Islet precursor cell (in vitro differentiated cells): ENCODE measurements at regions not wholly inside any gene's neighbourhood (a gene's known extent, or its start where the extent isn't known, plus 50 kb on each side); places are given as distances from the start of the nearest gene placed in this dataset.
"Not testable (repeated sequence)": the region's sequence is repeated elsewhere in the genome, so short reads cannot be mapped to it uniquely, and the experiment has no call there.

Experiments
- DNase-seq: peaks from one replicate; pipeline ENCODE4 v3.0.0-alpha.2; 2018

DNA sequence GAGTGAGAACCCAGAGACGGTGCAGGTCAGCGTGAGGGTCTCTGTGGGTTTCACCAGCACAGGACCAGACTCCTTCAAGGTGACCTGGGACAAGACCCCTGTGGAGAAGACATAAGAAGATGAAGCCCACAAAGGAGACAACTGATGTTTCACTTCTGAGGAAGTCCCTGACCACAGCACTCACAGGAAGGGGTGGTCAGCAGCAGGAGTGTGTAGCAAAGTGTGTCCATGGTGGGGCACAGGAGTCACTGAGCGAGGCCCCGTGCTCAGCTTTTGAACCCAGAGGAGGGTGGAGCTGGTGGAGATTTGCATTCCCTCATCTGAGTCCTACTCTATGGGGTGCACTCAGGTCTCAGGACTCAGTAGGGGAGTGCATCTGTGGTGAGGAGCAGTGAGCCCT lies 775.2 kb downstream of the TMEM121 start:
- not testable (repeated sequence) for DNase-seq

DNA sequence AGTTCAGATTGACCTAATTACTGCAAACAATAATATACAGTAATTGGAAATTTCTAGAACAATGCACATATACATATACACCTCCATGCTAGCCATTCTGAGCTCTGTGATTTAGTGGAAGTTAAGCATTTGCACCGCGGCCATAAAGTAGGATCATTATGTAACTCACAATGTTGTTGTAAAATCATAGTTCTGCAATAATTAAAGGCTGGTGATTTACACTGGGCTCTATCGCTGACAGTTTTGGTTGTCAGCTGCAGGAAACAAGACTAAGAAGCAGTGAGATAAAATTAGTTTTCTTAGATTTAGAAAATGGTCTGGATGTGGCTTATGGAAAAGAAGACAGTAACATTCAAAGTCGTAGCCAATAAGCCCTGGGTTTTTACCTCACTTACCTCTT lies 776.3 kb downstream of the TMEM121 start:
- no peak for DNase-seq

DNA sequence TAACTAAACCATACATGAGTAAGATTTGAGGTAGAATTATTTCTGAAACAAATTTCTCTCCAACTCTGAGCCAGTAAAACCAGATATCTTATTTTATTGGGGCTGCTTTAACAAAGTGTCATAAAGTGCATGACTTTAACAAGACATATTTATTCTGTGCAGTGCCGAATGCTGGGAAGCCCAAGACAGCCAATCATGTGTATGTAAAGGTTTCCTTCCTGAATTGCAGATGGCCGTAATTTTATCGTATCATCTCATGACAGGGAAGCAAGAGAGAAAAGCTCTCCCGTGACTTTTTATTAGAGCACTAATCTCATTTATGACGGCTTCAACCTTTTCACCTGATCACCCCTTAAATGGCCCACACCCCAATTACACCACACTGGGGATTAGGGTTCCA lies 777.9 kb downstream of the TMEM121 start:
- no peak for DNase-seq

DNA sequence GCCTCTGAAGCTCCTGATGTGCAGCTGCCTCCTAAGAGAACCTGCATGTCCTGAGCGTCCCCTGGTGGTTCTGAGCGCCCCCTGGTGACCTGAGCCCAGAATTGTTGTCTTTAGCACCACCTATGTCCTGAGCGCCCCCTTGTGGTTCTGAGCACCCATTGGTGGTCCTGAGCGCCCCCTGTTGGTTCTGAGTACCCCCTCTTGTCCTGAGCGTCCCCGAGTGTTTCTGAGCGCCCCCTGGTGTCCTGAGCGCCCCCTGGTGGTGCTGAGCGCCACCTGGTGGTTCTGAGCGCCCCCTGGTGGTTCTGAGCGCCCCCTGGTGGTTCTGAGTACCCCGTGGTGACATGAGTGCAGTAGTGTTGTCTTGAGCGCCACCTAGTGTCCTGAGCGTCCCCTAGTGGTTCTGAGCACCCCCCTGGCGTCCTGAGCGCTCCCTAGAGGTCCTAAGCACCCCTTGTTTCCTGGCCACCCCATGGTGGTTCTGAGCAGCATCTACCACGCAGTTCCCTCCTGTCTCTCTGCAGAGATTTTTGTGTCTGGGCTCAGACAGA lies 782.5 kb downstream of the TMEM121 start:
- no peak for DNase-seq

DNA sequence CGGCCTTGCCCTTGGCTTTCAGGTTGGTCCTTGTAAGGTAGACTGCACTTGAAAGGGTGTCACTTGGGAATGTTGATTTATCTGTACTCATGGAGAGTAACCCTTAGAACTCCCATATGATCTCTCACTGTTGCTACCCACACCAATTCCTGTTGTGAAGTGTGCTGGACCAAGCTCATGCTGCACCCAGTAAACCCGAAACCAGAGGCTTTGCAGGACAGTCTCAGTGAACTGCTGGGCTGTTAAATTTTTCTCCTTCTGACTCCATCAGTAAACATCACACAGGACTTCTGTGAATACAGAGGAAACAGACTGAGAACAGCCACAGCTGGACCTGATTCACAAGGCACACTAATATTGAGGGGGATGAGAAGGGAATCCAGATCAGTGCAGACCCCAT lies 783.0 kb downstream of the TMEM121 start:
- no peak for DNase-seq

DNA sequence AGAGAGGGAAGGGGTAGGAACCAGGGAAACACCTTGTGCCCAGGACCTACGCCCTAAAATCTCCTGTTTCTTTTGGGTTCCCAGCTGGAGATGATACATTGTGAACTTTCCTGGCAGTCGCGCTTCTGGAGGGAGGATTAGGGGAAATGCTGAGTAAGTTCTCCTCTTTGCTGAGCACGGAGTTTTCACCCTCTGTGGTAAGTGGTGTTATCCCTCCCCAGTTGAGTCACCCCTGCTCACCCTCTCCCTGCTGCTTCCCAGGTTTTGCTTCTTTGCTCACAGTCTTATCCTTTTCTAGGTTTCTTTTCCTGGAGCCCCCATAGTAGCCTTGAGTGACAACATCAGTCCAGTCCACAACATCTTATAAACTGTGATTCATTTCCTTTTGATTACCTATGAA lies 789.1 kb downstream of the TMEM121 start:
- no peak for DNase-seq

DNA sequence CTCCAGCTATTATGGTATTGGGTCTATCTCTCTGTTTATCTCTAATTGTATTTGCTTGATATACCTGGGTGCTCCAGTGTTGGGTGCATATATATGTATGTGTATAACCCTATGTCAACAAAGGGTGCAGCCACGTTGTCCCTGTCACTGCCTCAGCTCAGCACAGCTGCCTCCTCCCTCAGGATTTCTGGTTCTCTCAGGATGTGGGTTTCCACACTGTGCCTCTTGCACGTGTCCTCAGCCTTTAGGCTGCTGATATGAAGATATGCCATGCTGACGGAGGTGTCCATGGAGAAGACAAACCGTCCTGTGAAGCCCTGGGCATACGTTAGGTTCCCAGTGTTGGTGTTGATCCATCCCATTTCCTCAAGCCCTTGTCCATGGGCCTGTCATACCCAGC lies 791.2 kb downstream of the TMEM121 start:
- no peak for DNase-seq

DNA sequence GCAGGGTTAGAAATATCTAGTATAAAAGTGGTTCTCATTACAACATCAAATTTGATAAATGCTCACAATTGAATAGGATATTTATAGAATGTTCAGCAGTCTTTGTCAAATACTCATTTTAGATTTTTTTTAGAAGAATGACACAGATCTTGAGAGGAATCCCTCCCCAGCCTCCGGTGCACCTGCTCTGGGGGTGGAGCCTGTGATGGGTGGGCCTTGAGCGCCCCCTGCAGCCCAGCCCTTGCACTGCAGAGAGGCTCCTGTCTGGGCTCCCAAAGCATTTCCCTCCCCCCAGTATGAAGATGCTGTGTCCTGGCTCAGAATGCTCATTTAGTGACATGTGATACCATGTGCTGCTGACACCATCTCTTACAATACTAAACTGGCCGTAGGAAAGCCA lies 792.3 kb downstream of the TMEM121 start:
- no peak for DNase-seq

DNA sequence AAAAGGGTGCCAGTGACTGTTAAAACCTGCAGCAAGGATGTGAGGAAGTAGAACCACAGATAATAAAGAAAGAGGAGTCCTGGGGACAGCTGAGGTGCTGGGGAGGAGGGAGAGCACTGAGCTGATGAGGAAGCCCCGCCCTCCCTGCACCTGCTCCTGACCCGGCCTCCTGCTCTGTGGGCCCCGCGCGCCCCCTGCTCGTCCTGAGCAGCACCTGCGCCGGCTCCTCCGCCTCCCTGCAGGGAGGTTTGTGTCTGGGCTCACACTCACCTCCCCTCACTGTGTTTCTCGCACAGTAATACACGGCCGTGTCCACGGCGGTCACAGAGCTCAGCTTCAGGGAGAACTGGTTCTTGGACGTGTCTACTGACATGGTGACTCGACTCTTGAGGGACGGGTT lies 797.6 kb downstream of the TMEM121 start:
- not testable (repeated sequence) for DNase-seq

DNA sequence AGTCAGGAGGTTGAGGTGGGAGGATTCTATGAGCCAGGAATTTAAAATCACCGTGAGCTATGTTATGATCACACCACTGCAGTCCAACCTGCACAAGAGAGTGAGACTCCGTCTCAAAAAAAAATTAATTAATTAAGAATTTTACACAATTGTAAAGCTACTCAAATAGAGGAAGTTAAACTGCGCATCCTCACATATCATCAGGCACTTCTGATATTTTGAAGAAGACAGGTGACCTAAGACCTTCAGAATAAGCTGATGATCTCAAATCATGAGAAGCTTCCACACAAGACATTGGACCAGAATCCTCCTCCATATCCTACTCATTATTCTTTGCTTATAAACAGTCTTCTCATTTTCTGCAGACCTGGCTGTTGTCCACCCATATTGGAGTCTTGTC lies 800.9 kb downstream of the TMEM121 start:
- DNase-seq = no peak

DNA sequence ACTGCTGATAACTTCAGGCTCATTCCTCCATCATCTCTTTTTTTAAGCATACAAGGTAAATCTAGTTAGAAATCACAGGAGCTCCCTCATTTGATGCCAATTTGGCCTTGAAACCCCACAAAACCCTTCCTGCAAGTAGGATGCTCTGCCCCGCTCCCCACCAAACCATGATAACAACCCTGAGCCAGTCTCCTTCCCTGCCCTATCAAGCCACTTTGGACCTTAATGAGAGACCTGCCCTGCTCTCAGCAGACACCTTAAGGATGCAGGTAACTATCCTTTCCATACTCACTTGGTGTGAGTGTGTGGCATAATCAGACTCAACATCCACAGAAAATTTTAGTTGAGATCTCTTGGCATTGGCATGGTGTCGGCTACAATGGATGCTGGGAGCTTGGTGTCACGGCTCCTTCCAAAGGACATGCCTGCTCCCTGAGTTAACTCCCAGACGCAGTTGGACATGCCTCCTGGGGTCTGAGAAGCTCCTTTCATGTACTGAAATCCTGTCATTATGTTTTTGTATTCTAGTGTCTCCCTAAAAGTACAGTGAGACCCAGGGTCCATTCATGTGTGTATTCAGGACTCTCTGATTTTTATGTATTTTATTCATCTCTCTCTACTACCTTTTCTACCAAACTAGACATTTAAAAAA lies 801.4 kb downstream of the TMEM121 start:
- DNase-seq = not testable (repeated sequence)

DNA sequence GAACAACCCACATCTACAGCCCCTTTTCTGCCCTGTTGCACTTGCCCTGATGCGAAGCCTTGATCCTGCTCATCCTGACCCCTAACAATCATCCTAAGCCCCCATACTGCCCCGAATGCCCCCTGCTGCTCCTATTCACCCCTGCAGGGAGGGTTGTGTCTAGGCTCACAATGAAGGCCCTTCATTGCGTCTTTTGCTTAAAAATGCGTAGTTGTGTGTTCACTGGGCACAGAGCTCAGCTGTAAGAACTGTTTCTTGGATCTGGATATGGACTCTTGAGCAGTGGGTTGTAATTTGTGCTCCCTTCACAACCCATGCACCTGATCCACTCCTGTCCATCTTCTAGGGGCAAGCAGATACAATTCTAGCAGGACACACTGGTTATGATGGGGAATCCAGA lies 802.9 kb downstream of the TMEM121 start:
- not testable (repeated sequence) for DNase-seq

DNA sequence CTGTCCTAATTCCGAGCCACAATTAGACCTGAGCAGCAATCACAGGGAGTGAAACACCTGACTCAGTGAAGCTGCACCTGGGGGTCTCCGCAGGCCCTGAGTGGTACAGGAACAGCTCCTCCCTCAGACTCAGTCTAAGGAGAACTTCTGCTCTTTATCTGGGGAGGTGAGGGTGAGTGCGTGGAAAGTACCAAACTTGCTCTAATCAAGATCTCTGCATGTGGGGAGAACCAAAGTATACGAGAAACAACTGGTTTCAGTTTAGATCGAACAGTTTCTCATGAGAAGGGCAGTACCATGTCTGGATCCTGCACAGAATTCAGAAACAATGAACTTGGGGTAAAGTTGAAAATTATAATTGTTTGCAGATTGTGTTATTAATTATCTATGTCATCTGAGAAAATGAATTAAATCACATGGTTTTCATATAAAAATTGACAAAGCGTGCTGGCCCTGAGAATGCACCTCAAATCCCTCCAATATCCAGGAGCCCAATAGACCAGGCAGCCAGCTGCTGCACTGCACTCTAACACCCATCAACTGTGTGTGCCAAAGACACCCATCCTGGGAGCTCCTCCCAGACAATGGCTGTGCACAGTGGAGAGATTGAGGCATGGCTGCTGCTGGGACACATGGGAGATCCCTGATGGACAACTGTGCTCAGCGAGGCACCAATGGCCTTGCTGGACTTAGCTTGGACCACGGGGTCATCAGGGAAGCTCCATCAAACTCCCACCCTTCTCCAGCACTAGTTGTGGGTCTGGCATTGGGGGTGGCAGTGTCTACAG lies 803.8 kb downstream of the TMEM121 start:
- DNase-seq = not testable (repeated sequence)

DNA sequence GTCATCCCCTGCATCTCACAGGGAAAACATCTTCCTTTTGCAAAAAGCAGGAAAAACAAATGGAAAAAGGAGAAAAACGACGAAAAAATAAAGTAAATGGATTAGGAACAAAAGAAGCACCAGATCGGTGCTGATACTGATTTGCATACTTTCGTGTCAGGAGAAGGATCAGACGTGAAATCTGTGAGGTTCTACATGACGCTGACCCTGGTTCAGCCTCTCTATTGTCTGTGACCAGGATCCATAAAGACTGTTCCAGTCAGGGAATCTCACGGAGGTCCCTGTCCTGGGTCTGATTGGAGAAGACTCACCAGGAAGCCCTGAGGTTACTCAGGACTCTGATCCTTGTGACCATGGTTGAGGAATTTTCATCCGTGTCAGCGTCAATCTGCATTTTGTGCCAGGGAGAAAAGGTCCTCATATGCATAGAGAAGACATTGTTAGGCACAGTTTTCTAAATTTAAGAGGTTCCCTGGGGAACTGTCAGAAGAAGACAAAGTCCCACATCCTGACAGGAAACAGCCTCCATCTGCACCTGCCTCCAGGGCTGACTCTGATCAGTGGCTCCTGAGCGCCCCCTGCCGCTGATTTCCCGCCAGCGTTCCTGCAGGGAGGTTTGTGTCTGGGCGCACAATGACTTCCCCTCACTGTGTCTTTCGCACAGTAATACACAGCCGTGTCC lies 808.2 kb downstream of the TMEM121 start:
- not testable (repeated sequence) for DNase-seq

DNA sequence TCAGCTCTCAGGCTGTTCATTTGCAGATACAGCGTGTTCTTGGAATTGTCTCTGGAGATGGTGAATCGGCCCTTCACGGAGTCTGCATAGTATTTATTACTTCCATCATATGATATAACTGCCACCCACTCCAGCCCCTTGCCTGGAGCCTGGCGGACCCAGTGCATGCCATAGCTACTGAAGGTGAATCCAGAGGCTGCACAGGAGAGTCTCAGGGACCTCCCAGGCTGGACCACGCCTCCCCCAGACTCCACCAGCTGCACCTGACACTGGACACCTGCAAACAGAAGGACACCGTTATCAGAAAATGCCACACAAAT lies 808.7 kb downstream of the TMEM121 start:
- DNase-seq = not testable (repeated sequence)

DNA sequence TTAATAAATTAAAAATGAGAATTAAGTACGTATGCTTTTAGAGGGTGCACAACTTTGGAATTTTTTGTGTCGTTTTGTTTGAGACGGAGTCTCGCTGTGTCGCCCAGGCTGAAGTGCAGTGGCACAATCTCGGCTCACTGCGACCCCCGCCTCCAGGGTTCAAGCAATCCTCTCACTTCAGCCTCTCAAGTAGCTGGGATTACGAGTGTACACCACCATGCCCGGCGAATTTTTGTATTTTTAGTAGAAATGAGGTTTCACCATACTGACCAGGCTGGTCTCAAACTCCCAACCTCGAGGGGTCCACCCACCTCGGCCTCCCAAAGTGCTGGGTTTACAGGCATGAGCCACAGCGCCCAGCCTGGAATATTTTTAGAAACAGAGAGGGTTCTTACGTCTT lies 812.4 kb downstream of the TMEM121 start:
- DNase-seq = not testable (repeated sequence)

DNA sequence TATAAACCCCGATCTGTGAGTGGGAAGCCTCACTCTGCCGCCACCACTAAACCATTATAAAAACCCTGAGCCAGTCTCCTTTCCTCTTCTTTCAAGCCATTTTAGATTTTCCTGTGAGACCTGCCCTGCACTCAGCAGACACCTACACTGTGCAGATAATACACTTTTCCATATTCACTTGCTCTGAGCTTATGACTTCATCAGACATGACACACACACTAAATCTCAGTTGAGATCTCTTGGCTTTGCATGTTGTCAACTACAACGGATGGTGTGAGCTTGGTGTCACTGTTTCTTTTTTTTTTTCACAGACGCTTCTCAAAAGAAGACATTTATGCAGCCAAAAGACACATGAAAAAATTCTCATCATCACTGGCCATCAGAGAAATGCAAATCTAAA lies 814.3 kb downstream of the TMEM121 start:
- DNase-seq = not testable (repeated sequence)

DNA sequence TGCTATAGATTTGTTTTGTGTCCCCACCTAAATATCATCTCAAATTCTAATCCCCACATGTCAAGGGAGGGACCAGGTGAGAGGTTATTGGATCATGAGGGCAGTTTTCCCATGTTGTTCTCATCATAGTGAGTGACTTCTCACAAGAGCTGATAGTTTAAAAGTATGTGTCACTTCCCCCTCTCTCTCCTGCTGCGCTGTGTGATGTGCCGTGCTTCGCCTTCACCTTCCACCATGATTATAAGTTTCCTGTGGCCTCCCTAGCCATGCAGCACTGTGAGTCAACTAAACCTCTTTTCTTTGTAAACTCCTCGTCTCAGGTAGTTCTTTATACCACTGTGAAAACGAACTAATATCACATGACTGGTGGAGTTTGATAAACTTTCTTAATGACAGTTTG lies 814.8 kb downstream of the TMEM121 start:
- not testable (repeated sequence) for DNase-seq

DNA sequence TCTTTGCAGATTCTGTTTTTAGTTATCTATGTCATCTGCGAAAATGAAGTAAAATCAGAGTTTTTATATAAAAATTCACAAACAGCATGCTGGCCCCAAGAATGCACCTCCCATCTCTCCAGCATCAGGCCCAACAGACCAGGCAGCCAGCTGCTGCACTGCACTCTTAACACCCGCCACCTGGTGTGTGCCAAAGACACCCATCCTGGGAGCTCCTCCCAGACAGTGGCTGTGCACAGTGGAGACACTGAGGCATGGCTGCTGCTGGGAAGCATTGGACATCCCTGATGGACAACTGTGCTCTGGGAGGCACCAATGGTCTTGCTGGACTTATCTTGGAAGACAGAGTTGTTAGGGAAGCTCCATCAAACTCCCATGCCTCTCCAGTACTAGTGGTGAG lies 817.2 kb downstream of the TMEM121 start:
- DNase-seq = peak; percentile 57

DNA sequence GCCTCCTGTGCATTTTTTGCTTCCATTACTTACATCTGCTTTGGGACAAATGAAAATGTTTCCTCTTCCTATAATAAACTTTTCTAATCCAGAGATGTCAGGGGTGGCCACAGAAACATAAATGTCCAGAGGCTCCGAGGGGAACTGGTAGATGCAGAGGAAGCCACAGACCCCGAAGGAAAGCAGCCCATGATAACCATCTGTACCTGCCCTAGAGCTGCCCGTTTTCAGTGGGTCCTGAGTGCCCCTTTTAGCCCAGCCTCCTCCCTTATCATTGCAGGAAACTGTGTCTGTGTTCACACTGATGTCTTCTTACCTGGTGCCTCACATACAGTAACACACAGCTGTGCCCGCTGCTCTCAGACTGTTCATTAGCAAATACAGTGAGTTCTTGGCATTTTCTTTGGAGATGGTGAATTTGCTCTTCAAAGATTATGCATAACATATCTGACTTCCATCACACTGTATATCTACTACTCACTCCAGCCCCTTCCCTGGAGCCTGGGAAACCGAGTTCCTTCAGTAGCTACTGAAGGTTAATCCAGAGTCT lies 817.8 kb downstream of the TMEM121 start:
- DNase-seq = not testable (repeated sequence)

DNA sequence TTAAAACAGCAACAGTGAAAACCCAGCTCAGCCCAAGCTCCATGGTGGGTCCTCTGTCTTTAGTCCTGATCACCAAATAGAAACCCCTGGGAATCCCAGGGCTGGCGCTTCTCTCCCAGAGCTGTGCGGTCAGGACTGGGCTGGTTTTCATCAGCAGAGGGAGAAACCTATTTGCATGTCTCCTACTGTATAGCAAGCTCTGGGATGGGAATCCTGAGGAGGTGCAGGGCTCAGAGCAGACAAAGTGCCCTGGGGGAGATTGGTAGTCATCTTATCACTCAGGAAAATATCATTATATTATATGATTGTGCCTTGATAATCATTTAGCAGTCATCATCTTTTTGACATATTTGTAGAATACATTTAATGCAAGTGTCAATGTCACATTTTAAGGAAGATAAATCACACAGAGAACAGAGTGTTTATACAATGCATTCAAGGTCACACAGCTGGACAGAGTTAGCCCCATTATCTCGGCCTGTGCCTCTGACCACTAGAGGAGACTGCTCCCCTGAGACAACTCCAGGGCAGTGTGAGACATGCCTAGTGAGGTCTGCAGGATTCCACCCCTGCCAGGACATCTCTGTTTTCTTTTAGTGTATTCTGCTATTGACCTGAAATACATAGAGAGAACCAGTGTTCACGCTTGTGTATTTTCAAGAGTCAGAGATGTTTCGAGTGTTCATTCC lies 818.6 kb downstream of the TMEM121 start:
- not testable (repeated sequence) for DNase-seq

DNA sequence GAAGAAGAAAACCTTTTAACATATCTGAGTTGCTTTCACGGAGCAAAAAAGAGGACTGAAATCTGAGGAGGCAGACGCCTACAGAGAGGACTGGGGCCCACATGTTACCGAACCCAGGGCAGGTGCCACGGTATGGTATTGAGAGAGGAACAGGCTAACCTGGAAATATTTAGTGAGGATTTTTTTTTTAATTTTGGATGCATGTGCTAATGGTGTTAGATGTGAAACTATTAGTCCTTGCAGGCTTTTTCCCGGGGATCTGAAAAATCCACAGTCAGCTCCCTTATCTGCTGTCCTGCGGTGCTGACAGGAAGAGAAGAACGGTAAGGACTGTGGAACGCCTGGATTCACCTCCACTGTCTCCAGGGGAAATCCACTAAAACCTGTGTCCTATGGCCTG lies 819.7 kb downstream of the TMEM121 start:
- DNase-seq = no peak
